Neural cell (in vitro differentiated cells): ENCODE measurements at regions not wholly inside any gene's neighbourhood (a gene's known extent, or its start where the extent isn't known, plus 50 kb on each side); places are given as distances from the start of the nearest gene placed in this dataset.

Experiments
- H2AFZ ChIP-seq: fragments of 200-600, 300-800 bp; sonication (generic), shearing (Covaris generic); 2 replicates; pipeline ENCODE4 v1.6.0; 2014; ENCODE audit warnings: low read depth, mild to moderate bottlenecking, antibody characterized with exemption, low read length, moderate library complexity
- H3F3A ChIP-seq: fragments of 200-600 bp; shearing (Covaris generic); 2 replicates; pipeline ENCODE4 v1.6.1; 2016; ENCODE audit warnings: mild to moderate bottlenecking, moderate library complexity, mixed read lengths, antibody characterized with exemption, low read length; ENCODE audit not compliant: insufficient read depth, poor library complexity, severe bottlenecking
- H3K27ac ChIP-seq: fragments of 200-600, 300-800 bp; sonication (generic), shearing (Covaris generic); 2 replicates; pipeline ENCODE4 v1.5.1; 2014; ENCODE audit warnings: mild to moderate bottlenecking, low read length, moderate library complexity
- H3K27me3 ChIP-seq: fragments of 300-800, 200-600 bp; sonication (generic), shearing (Covaris generic); 2 replicates; pipeline ENCODE4 v1.6.0; 2014; ENCODE audit warnings: mild to moderate bottlenecking, low read depth, low read length, moderate library complexity; ENCODE audit not compliant: insufficient read depth
- H3K36me3 ChIP-seq: fragments of 300-800, 200-600 bp; sonication (generic), shearing (Covaris generic); 2 replicates; pipeline ENCODE4 v1.5.1; 2014; ENCODE audit warnings: mild to moderate bottlenecking, antibody characterized with exemption, low read length, moderate library complexity; ENCODE audit not compliant: insufficient read depth
- H3K4me2 ChIP-seq: fragments of 300-800, 200-600 bp; sonication (generic), shearing (Covaris generic); 2 replicates; pipeline ENCODE4 v1.6.0; 2014; ENCODE audit warnings: mild to moderate bottlenecking, low read length
- H3K4me3 ChIP-seq: fragments of 300-800, 200-600 bp; sonication (generic), shearing (Covaris generic); 2 replicates; pipeline ENCODE4 v1.5.1; 2014; ENCODE audit warnings: mild to moderate bottlenecking, low read length, moderate library complexity
- H3K79me2 ChIP-seq: fragments of 200-600 bp; shearing (Covaris generic); replicated peaks from 2 replicates; pipeline ENCODE4 v1.6.0; 2014; ENCODE audit warnings: mild to moderate bottlenecking, low read length, moderate library complexity; ENCODE audit not compliant: insufficient read depth
- H3K9ac ChIP-seq: fragments of 300-800, 200-600 bp; sonication (generic), shearing (Covaris generic); 2 replicates; pipeline ENCODE4 v1.6.1; 2016; ENCODE audit warnings: mild to moderate bottlenecking, low read length, mixed read lengths
- H3K9me2 ChIP-seq: fragments of 200-600 bp; shearing (Covaris generic); 2 replicates; pipeline ENCODE4 v1.6.1; 2016; ENCODE audit warnings: mild to moderate bottlenecking, low read length, mixed read lengths; ENCODE audit not compliant: insufficient read depth
- H3K9me3 ChIP-seq: fragments of 200-600, 300-800 bp; sonication (generic), shearing (Covaris generic); 2 replicates; pipeline ENCODE4 v1.6.1; 2016; ENCODE audit warnings: mild to moderate bottlenecking, mixed run types, low read length, moderate library complexity, mixed read lengths
- H4K20me1 ChIP-seq: fragments of 200-600 bp; shearing (Covaris generic); 2 replicates; pipeline ENCODE4 v1.6.1; 2016; ENCODE audit warnings: mild to moderate bottlenecking, mixed run types; ENCODE audit not compliant: insufficient read depth
- EP300 ChIP-seq: fragments of 450-650 bp; conservative IDR thresholded peaks from 2 replicates; pipeline ENCODE4 v1.6.1; 2014; ENCODE audit warnings: antibody characterized with exemption, mild to moderate bottlenecking, moderate library complexity; ENCODE audit not compliant: poor library complexity, severe bottlenecking
- EZH2 ChIP-seq: fragments of 200-600, 300-800 bp; shearing (Covaris generic), sonication (generic); IDR thresholded peaks from 2 replicates; pipeline ENCODE4 v1.6.1; 2014; ENCODE audit warnings: antibody characterized with exemption, low read length, borderline replicate concordance, mild to moderate bottlenecking; ENCODE audit not compliant: insufficient read depth, poor library complexity, severe bottlenecking
- MXI1 ChIP-seq: fragments of 450-650 bp; conservative IDR thresholded peaks from 2 replicates; pipeline ENCODE4 v1.6.1; 2014; ENCODE audit warnings: antibody characterized with exemption, mild to moderate bottlenecking; ENCODE audit not compliant: poor library complexity, severe bottlenecking
- POLR2AphosphoS5 ChIP-seq: IDR thresholded peaks from 2 replicates; pipeline ENCODE4 v1.6.1; 2012
- RAD21 ChIP-seq: fragments of 450-650 bp; conservative IDR thresholded peaks from 2 replicates; pipeline ENCODE4 v1.6.1; 2014; ENCODE audit warnings: antibody characterized with exemption, mild to moderate bottlenecking, moderate library complexity
- SMC3 ChIP-seq: fragments of 450-650 bp; conservative IDR thresholded peaks from 2 replicates; pipeline ENCODE4 v1.6.1; 2014; ENCODE audit warnings: antibody characterized with exemption, mild to moderate bottlenecking, moderate library complexity; ENCODE audit not compliant: poor library complexity
- TAF1 ChIP-seq: IDR thresholded peaks from 2 replicates; pipeline ENCODE4 v1.6.1; 2012; ENCODE audit warnings: low read depth
- TF ChIP-seq, protein P1 (sequence below): IDR thresholded peaks from 2 replicates; pipeline ENCODE4 v1.6.1; 2012; ENCODE audit warnings: borderline replicate concordance
- TF ChIP-seq, protein P2 (sequence below): fragments of 450-650 bp; IDR thresholded peaks from 2 replicates; pipeline ENCODE4 v1.5.1; 2014; ENCODE audit warnings: antibody characterized with exemption, mild to moderate bottlenecking, moderate library complexity; ENCODE audit not compliant: poor library complexity, severe bottlenecking

DNA sequence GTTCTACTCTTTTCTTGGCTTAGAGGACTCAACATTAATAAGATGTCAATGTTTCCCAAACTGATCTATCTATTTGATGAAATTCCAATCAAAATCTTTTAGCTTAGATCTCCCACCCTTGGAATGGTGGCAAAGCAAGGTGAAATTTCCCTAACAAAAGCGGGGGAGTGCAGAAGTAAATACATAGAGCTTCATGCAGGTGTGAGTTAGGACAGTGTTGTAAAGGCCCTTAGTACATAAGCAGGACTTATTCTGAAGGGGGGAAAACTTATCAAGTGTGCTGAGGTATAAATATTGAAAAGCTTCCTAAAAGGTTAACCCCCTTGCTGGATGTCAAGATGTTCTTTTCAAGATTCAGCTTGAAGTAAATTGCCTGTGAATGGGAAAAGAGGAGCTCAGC lies 608.6 kb upstream of the CELF4 start:
- no peaks in the 10 kb centered on the region for H3K9me2 ChIP-seq

DNA sequence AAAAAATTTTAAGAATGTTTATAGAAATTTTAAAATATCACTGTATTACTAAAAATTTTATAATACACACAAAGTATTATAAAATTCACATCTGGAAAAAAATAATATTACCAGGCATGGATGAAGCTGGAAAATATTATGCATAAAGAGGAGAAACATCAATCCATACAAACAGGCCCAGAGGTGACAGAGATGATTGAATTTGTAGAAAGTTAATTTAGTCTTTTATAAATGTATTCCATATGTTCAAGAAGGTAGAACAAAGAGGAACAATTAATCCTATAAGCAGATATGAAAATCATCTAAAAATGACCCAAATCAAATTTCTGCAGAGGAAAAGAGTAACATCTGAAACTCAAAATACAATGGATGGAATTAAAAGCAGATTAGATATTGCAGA lies 605.2 kb upstream of the CELF4 start:
- Histone ChIP-seq H3K4me2 (no peak overlapping the region), H3K27me3 (no peaks in the 10 kb centered on the region), H3F3A (no peaks in the 10 kb centered on the region), H3K36me3 (no peaks in the 10 kb centered on the region), H2AFZ (no peak overlapping the region), H3K27ac (no peak overlapping the region), H3K9ac (no peak overlapping the region), H4K20me1 (no peaks in the 10 kb centered on the region), H3K79me2 (no peaks in the 10 kb centered on the region), H3K4me3 (no peak overlapping the region), H3K9me2 (no peaks in the 10 kb centered on the region), H3K9me3 (no peaks in the 10 kb centered on the region)
- no peak for TF ChIP-seq EZH2
- no peak for TF ChIP-seq TAF1
- TF ChIP-seq, protein P1, sequence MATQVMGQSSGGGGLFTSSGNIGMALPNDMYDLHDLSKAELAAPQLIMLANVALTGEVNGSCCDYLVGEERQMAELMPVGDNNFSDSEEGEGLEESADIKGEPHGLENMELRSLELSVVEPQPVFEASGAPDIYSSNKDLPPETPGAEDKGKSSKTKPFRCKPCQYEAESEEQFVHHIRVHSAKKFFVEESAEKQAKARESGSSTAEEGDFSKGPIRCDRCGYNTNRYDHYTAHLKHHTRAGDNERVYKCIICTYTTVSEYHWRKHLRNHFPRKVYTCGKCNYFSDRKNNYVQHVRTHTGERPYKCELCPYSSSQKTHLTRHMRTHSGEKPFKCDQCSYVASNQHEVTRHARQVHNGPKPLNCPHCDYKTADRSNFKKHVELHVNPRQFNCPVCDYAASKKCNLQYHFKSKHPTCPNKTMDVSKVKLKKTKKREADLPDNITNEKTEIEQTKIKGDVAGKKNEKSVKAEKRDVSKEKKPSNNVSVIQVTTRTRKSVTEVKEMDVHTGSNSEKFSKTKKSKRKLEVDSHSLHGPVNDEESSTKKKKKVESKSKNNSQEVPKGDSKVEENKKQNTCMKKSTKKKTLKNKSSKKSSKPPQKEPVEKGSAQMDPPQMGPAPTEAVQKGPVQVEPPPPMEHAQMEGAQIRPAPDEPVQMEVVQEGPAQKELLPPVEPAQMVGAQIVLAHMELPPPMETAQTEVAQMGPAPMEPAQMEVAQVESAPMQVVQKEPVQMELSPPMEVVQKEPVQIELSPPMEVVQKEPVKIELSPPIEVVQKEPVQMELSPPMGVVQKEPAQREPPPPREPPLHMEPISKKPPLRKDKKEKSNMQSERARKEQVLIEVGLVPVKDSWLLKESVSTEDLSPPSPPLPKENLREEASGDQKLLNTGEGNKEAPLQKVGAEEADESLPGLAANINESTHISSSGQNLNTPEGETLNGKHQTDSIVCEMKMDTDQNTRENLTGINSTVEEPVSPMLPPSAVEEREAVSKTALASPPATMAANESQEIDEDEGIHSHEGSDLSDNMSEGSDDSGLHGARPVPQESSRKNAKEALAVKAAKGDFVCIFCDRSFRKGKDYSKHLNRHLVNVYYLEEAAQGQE = no peak
- TF ChIP-seq, protein P2, sequence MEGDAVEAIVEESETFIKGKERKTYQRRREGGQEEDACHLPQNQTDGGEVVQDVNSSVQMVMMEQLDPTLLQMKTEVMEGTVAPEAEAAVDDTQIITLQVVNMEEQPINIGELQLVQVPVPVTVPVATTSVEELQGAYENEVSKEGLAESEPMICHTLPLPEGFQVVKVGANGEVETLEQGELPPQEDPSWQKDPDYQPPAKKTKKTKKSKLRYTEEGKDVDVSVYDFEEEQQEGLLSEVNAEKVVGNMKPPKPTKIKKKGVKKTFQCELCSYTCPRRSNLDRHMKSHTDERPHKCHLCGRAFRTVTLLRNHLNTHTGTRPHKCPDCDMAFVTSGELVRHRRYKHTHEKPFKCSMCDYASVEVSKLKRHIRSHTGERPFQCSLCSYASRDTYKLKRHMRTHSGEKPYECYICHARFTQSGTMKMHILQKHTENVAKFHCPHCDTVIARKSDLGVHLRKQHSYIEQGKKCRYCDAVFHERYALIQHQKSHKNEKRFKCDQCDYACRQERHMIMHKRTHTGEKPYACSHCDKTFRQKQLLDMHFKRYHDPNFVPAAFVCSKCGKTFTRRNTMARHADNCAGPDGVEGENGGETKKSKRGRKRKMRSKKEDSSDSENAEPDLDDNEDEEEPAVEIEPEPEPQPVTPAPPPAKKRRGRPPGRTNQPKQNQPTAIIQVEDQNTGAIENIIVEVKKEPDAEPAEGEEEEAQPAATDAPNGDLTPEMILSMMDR = no peak
- no peak for TF ChIP-seq RAD21
- no peak for TF ChIP-seq SMC3
- TF ChIP-seq MXI1 = no peak
- TF ChIP-seq EP300 = no peak
- no peak for TF ChIP-seq POLR2AphosphoS5

More for the DNA sequence above, 608.6 kb upstream of the CELF4 start:
- no peak overlapping the region for H2AFZ ChIP-seq
- peak overlapping the region; percentile 15 for H3K9ac ChIP-seq
- H3K4me3 ChIP-seq = no peak overlapping the region
- H3K36me3 ChIP-seq = no peaks in the 10 kb centered on the region
- H3K4me2 ChIP-seq = no peak overlapping the region
- no peak for TF ChIP-seq TAF1
- H4K20me1 ChIP-seq = no peaks in the 10 kb centered on the region
- H3K27ac ChIP-seq = peak overlapping the region; percentile 66
- H3K79me2 ChIP-seq = no peaks in the 10 kb centered on the region
- H3K9me3 ChIP-seq = no peaks in the 10 kb centered on the region
- no peaks in the 10 kb centered on the region for H3F3A ChIP-seq
- no peaks in the 10 kb centered on the region for H3K27me3 ChIP-seq

DNA sequence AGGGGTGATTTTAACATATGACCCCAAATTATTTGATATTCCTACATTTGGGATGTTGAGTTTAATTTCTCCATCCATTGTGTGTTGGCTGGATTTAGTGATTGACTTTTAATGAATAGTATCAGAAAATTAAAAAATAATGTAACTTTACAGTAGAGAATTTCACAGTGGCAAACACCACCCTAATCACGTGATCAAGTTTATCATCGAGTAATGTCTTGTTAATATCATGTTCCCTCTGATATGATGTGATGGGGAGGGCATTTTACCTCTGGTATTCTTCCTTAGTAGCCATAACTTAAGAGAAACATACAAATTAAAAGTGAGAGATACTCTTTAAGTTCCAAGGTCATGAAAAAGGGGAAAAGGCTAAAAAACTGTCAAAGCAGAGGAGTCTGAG lies 602.0 kb upstream of the CELF4 start:
- no peaks in the 10 kb centered on the region for H3K27me3 ChIP-seq
- no peaks in the 10 kb centered on the region for H4K20me1 ChIP-seq
- TF ChIP-seq TAF1 (no peak), RAD21 (no peak), EZH2 (no peak), MXI1 (no peak), SMC3 (no peak), EP300 (no peak), POLR2AphosphoS5 (no peak)
- TF ChIP-seq, protein P1 = no peak
- TF ChIP-seq, protein P2 = no peak
- no peaks in the 10 kb centered on the region for H3K9me3 ChIP-seq
- no peaks in the 10 kb centered on the region for H3K79me2 ChIP-seq
- no peaks in the 10 kb centered on the region for H3K9me2 ChIP-seq
- H2AFZ ChIP-seq = no peak overlapping the region
- H3F3A ChIP-seq = no peaks in the 10 kb centered on the region
- H3K27ac ChIP-seq = no peak overlapping the region
- H3K4me3 ChIP-seq = no peak overlapping the region
- no peaks in the 10 kb centered on the region for H3K36me3 ChIP-seq
- no peak overlapping the region for H3K9ac ChIP-seq
- no peak overlapping the region for H3K4me2 ChIP-seq
